IPS-20b (cell line): ENCODE measurements at regions not wholly inside any gene's neighbourhood (a gene's known extent, or its start where the extent isn't known, plus 50 kb on each side); places are given as distances from the start of the nearest gene placed in this dataset.

Source experiments
- H3K27ac ChIP-seq: one replicate; pipeline ENCODE4 v1.5.1; 2013; ENCODE audit warnings: low read length
- H3K27me3 ChIP-seq: 2 replicates; pipeline ENCODE4 v1.6.1; 2013; ENCODE audit warnings: mild to moderate bottlenecking, low read length, inconsistent platforms; ENCODE audit not compliant: insufficient read depth
- H3K36me3 ChIP-seq: 2 replicates; pipeline ENCODE4 v1.6.1; 2013; ENCODE audit warnings: low read depth, mild to moderate bottlenecking, inconsistent platforms, low read length, moderate library complexity; ENCODE audit not compliant: insufficient read depth
- H3K4me1 ChIP-seq: 2 replicates; pipeline ENCODE4 v1.6.1; 2013; ENCODE audit warnings: mild to moderate bottlenecking, control low read depth, inconsistent platforms, low read length, moderate library complexity; ENCODE audit not compliant: insufficient read depth
- H3K4me3 ChIP-seq: 2 replicates; pipeline ENCODE4 v1.5.1; 2013; ENCODE audit warnings: mild to moderate bottlenecking, low read length, inconsistent platforms
- H3K9ac ChIP-seq: 2 replicates; pipeline ENCODE4 v1.6.1; 2013; ENCODE audit warnings: low read depth, mild to moderate bottlenecking, inconsistent platforms, low read length, moderate library complexity
- H3K9me3 ChIP-seq: 2 replicates; pipeline ENCODE4 v1.6.1; 2013; ENCODE audit warnings: mild to moderate bottlenecking, low read depth, low read length, inconsistent platforms; ENCODE audit not compliant: insufficient read depth

GRCh38 chr18:66759050-66759828, 155.3 kb upstream of the CDH19 start:
- Histone ChIP-seq H3K27me3 (no peaks in the 10 kb centered on the region), H3K36me3 (no peaks in the 10 kb centered on the region), H3K4me1 (peaks cover 18% of the 10 kb centered on the region), H3K27ac (no peak overlapping the region), H3K4me3 (peak overlapping the region; percentile 21; the same call in 1 of the 2 replicates), H3K9ac (no peak overlapping the region), H3K9me3 (no peaks in the 10 kb centered on the region)

GRCh38 chr18:66757946-66758345, 154.1 kb upstream of the CDH19 start:
- Histone ChIP-seq H3K4me3 (no peak overlapping the region), H3K4me1 (peaks cover 18% of the 10 kb centered on the region), H3K9ac (no peak overlapping the region), H3K27ac (no peak overlapping the region), H3K27me3 (no peaks in the 10 kb centered on the region), H3K36me3 (no peaks in the 10 kb centered on the region), H3K9me3 (no peaks in the 10 kb centered on the region)

- no peaks in the 10 kb centered on the region for H3K9me3 ChIP-seq
- H3K27ac ChIP-seq = no peak overlapping the region
- peaks cover 13% of the 10 kb centered on the region for H3K4me1 ChIP-seq
- H3K4me3 ChIP-seq = no peak overlapping the region
- H3K27me3 ChIP-seq = no peaks in the 10 kb centered on the region
- no peak overlapping the region for H3K9ac ChIP-seq
- H3K36me3 ChIP-seq = no peaks in the 10 kb centered on the region
These were observed 150.4 kb upstream of the CDH19 start for GRCh38 chr18:66754335-66754734.

GRCh38 chr18:66752733-66753132, 148.8 kb upstream of the CDH19 start:
- Histone ChIP-seq H3K9me3 (no peaks in the 10 kb centered on the region), H3K27me3 (no peaks in the 10 kb centered on the region), H3K4me1 (no peaks in the 10 kb centered on the region), H3K27ac (no peak overlapping the region), H3K4me3 (no peak overlapping the region), H3K36me3 (no peaks in the 10 kb centered on the region), H3K9ac (no peak overlapping the region)

GRCh38 chr18:66749481-66750035, 145.7 kb upstream of the CDH19 start:
- Histone ChIP-seq H3K4me3 (no peak overlapping the region), H3K27ac (no peak overlapping the region), H3K9me3 (no peaks in the 10 kb centered on the region), H3K36me3 (no peaks in the 10 kb centered on the region), H3K9ac (no peak overlapping the region), H3K27me3 (no peaks in the 10 kb centered on the region), H3K4me1 (no peaks in the 10 kb centered on the region)

- Histone ChIP-seq H3K9me3 (no peaks in the 10 kb centered on the region), H3K4me3 (no peak overlapping the region), H3K27ac (no peak overlapping the region), H3K4me1 (no peaks in the 10 kb centered on the region), H3K27me3 (no peaks in the 10 kb centered on the region), H3K36me3 (no peaks in the 10 kb centered on the region), H3K9ac (no peak overlapping the region)
These were observed 145.1 kb upstream of the CDH19 start for GRCh38 chr18:66749030-66749429.

GRCh38 chr18:66742832-66743231, 138.9 kb upstream of the CDH19 start:
- Histone ChIP-seq H3K9ac (no peak overlapping the region), H3K27ac (no peak overlapping the region), H3K9me3 (no peaks in the 10 kb centered on the region), H3K36me3 (no peaks in the 10 kb centered on the region), H3K27me3 (no peaks in the 10 kb centered on the region), H3K4me3 (no peak overlapping the region), H3K4me1 (no peaks in the 10 kb centered on the region)

- H3K36me3 ChIP-seq = no peaks in the 10 kb centered on the region
These were observed 132.0 kb upstream of the CDH19 start for GRCh38 chr18:66735933-66736332.

GRCh38 chr18:66734451-66734850, 130.6 kb upstream of the CDH19 start:
- H3K9me3 ChIP-seq = no peaks in the 10 kb centered on the region
- H3K4me1 ChIP-seq = no peaks in the 10 kb centered on the region
- H3K36me3 ChIP-seq = no peaks in the 10 kb centered on the region
- no peaks in the 10 kb centered on the region for H3K27me3 ChIP-seq
- no peak overlapping the region for H3K4me3 ChIP-seq
- H3K9ac ChIP-seq = no peak overlapping the region
- no peak overlapping the region for H3K27ac ChIP-seq

More at GRCh38 chr18:66735933-66736332, 132.0 kb upstream of the CDH19 start:
- Histone ChIP-seq H3K27ac (no peak overlapping the region), H3K4me3 (no peak overlapping the region), H3K4me1 (no peaks in the 10 kb centered on the region), H3K9me3 (no peaks in the 10 kb centered on the region), H3K27me3 (no peaks in the 10 kb centered on the region), H3K9ac (no peak overlapping the region)

GRCh38 chr18:66731890-66732289, 128.0 kb upstream of the CDH19 start:
- Histone ChIP-seq H3K36me3 (no peaks in the 10 kb centered on the region), H3K27me3 (no peaks in the 10 kb centered on the region), H3K4me3 (no peak overlapping the region), H3K9me3 (no peaks in the 10 kb centered on the region), H3K27ac (no peak overlapping the region), H3K9ac (no peak overlapping the region), H3K4me1 (no peaks in the 10 kb centered on the region)

- H3K27me3 ChIP-seq = no peaks in the 10 kb centered on the region
- no peak overlapping the region for H3K9ac ChIP-seq
- H3K27ac ChIP-seq = no peak overlapping the region
- no peaks in the 10 kb centered on the region for H3K36me3 ChIP-seq
- no peaks in the 10 kb centered on the region for H3K9me3 ChIP-seq
- no peaks in the 10 kb centered on the region for H3K4me1 ChIP-seq
- H3K4me3 ChIP-seq = no peak overlapping the region
These were observed 125.8 kb upstream of the CDH19 start for GRCh38 chr18:66729442-66730239.

- no peaks in the 10 kb centered on the region for H3K27me3 ChIP-seq
- H3K4me3 ChIP-seq = no peak overlapping the region
- H3K36me3 ChIP-seq = no peaks in the 10 kb centered on the region
- H3K4me1 ChIP-seq = no peaks in the 10 kb centered on the region
- no peak overlapping the region for H3K27ac ChIP-seq
- H3K9ac ChIP-seq = no peak overlapping the region
- no peaks in the 10 kb centered on the region for H3K9me3 ChIP-seq
These were observed 125.1 kb upstream of the CDH19 start for GRCh38 chr18:66728951-66729350.
